Large intestine (tissue), 3 donors: ENCODE measurements at regions not wholly inside any gene's neighbourhood (a gene's known extent, or its start where the extent isn't known, plus 50 kb on each side); places are given as distances from the start of the nearest gene placed in this dataset.

Experiments used
- DNase-seq, 2 donors: peaks; one replicate each; pipeline versions ENCODE4 v3.0.0 to v3.0.0-alpha.2; 2013
- H3K27ac ChIP-seq: one replicate; pipeline ENCODE4 v1.5.1; 2013; ENCODE audit warnings: low read length
- H3K27me3 ChIP-seq: 2 replicates; pipeline ENCODE4 v1.6.1; 2013; ENCODE audit warnings: low read length; ENCODE audit not compliant: control insufficient read depth, insufficient read depth
- H3K36me3 ChIP-seq: 2 replicates; pipeline ENCODE4 v1.6.1; 2013; ENCODE audit warnings: low read length; ENCODE audit not compliant: control insufficient read depth, insufficient read depth
- H3K4me1 ChIP-seq: one replicate; pipeline ENCODE4 v1.6.1; 2013; ENCODE audit warnings: low read length; ENCODE audit not compliant: control insufficient read depth, insufficient read depth
- H3K4me3 ChIP-seq: one replicate; pipeline ENCODE4 v1.5.1; 2013; ENCODE audit warnings: low read length
- H3K9me3 ChIP-seq: one replicate; pipeline ENCODE4 v1.6.1; 2013; ENCODE audit warnings: mild to moderate bottlenecking, low read depth, low read length, moderate library complexity; ENCODE audit not compliant: control insufficient read depth
- WGBS: methylation state at CpG from one replicate; pipeline ENCODE4 v1.1.5; 2013; ENCODE audit warnings: low lambda C conversion rate; ENCODE audit not compliant: insufficient coverage; 5-methylcytosine and 5-hydroxymethylcytosine counted together

GRCh38 chr10:113356794-113357680 lies 195.8 kb upstream of the HABP2 start:
- WGBS: 50% methylated on average over 1 of the region's 5 CpGs
- Histone ChIP-seq H3K4me1 (no peaks in the 10 kb centered on the region), H3K4me3 (no peak overlapping the region), H3K36me3 (no peaks in the 10 kb centered on the region), H3K9me3 (no peaks in the 10 kb centered on the region), H3K27ac (no peak overlapping the region), H3K27me3 (peaks cover 17% of the 10 kb centered on the region)
- no peak for DNase-seq

GRCh38 chr10:113357681-113358300 lies 195.1 kb upstream of the HABP2 start:
- H3K36me3 ChIP-seq: no peaks in the 10 kb centered on the region
- H3K27me3 ChIP-seq: peaks cover 17% of the 10 kb centered on the region
- H3K4me1 ChIP-seq: no peaks in the 10 kb centered on the region
- H3K27ac ChIP-seq: no peak overlapping the region
- 73% methylated on average over 2 of the region's 18 CpGs for WGBS
- no peak for DNase-seq
- H3K4me3 ChIP-seq: no peak overlapping the region
- H3K9me3 ChIP-seq: no peaks in the 10 kb centered on the region

GRCh38 chr10:113359655-113360054 lies 193.2 kb upstream of the HABP2 start:
- Histone ChIP-seq H3K27me3 (peaks cover 21% of the 10 kb centered on the region), H3K27ac (no peak overlapping the region), H3K36me3 (no peaks in the 10 kb centered on the region), H3K4me3 (no peak overlapping the region), H3K4me1 (no peaks in the 10 kb centered on the region), H3K9me3 (no peaks in the 10 kb centered on the region)
- DNase-seq: no peak

- no peak for DNase-seq
- no peak overlapping the region for H3K27ac ChIP-seq
- peaks cover 21% of the 10 kb centered on the region for H3K27me3 ChIP-seq
- H3K9me3 ChIP-seq: no peaks in the 10 kb centered on the region
- no peaks in the 10 kb centered on the region for H3K36me3 ChIP-seq
- no CpG with 5 or more reads among the region's 4 CpGs for WGBS
- H3K4me1 ChIP-seq: no peaks in the 10 kb centered on the region
- no peak overlapping the region for H3K4me3 ChIP-seq
Measured at GRCh38 chr10:113360870-113361269, 192.0 kb upstream of the HABP2 start.

GRCh38 chr10:113362645-113363091 lies 190.2 kb upstream of the HABP2 start:
- H3K36me3 ChIP-seq: no peaks in the 10 kb centered on the region
- DNase-seq: no peak
- H3K9me3 ChIP-seq: no peaks in the 10 kb centered on the region
- H3K27ac ChIP-seq: no peak overlapping the region
- no peaks in the 10 kb centered on the region for H3K4me1 ChIP-seq
- H3K4me3 ChIP-seq: no peak overlapping the region
- H3K27me3 ChIP-seq: peaks cover 14% of the 10 kb centered on the region

GRCh38 chr10:113364227-113364626 lies 188.6 kb upstream of the HABP2 start:
- 92% methylated on average over 2 of the region's 3 CpGs for WGBS
- Histone ChIP-seq H3K9me3 (no peaks in the 10 kb centered on the region), H3K4me1 (no peaks in the 10 kb centered on the region), H3K4me3 (no peak overlapping the region), H3K27ac (no peak overlapping the region), H3K27me3 (peaks cover 7% of the 10 kb centered on the region), H3K36me3 (no peaks in the 10 kb centered on the region)
- no peak for DNase-seq

- 60% methylated on average over 2 of the region's 6 CpGs for WGBS
Measured at GRCh38 chr10:113368666-113369364, 184.0 kb upstream of the HABP2 start.

GRCh38 chr10:113369365-113369694 lies 183.5 kb upstream of the HABP2 start:
- H3K4me3 ChIP-seq: no peak overlapping the region

More at GRCh38 chr10:113368666-113369364, 184.0 kb upstream of the HABP2 start:
- no peak for DNase-seq
- H3K36me3 ChIP-seq: no peaks in the 10 kb centered on the region
- no peak overlapping the region for H3K27ac ChIP-seq
- no peaks in the 10 kb centered on the region for H3K4me1 ChIP-seq
- H3K27me3 ChIP-seq: no peaks in the 10 kb centered on the region
- H3K4me3 ChIP-seq: no peak overlapping the region
- no peaks in the 10 kb centered on the region for H3K9me3 ChIP-seq

GRCh38 chr10:113376428-113376827 lies 176.4 kb upstream of the HABP2 start:
- H3K36me3 ChIP-seq: no peaks in the 10 kb centered on the region
- WGBS: no CpG with 5 or more reads among the region's 1 CpG
- no peak overlapping the region for H3K27ac ChIP-seq
- H3K4me1 ChIP-seq: no peaks in the 10 kb centered on the region
- no peak for DNase-seq
- H3K4me3 ChIP-seq: no peak overlapping the region
- no peaks in the 10 kb centered on the region for H3K9me3 ChIP-seq
- H3K27me3 ChIP-seq: peaks cover 9% of the 10 kb centered on the region

More at GRCh38 chr10:113369365-113369694, 183.5 kb upstream of the HABP2 start:
- Histone ChIP-seq H3K27ac (no peak overlapping the region), H3K27me3 (peaks cover under 1% of the 10 kb centered on the region), H3K4me1 (no peaks in the 10 kb centered on the region), H3K9me3 (no peaks in the 10 kb centered on the region), H3K36me3 (no peaks in the 10 kb centered on the region)
- 93% methylated on average over 3 of the region's 5 CpGs for WGBS
- no peak for DNase-seq

GRCh38 chr10:113379091-113379490 lies 173.8 kb upstream of the HABP2 start:
- H3K27ac ChIP-seq: no peak overlapping the region
- no peaks in the 10 kb centered on the region for H3K4me1 ChIP-seq
- no peaks in the 10 kb centered on the region for H3K36me3 ChIP-seq
- WGBS: no CpG with 5 or more reads among the region's 1 CpG
- no peak for DNase-seq
- peaks cover 9% of the 10 kb centered on the region for H3K27me3 ChIP-seq
- no peaks in the 10 kb centered on the region for H3K9me3 ChIP-seq
- H3K4me3 ChIP-seq: no peak overlapping the region
